GM20000 (cell line): ENCODE measurements at regions not wholly inside any gene's neighbourhood (a gene's known extent, or its start where the extent isn't known, plus 50 kb on each side); places are given as distances from the start of the nearest gene placed in this dataset.

Experiments
- DNase-seq: peaks from one replicate; pipeline ENCODE4 v3.0.0; 2012; ENCODE audit warnings: low spot score
- TF ChIP-seq, protein P1 (sequence below): IDR thresholded peaks from 2 replicates; pipeline ENCODE4 v1.5.1; 2012; ENCODE audit warnings: mild to moderate bottlenecking, control low read depth; ENCODE audit errors: extremely low read depth, missing control alignments

GRCh38 chr12:127414186-127414585, 852.8 kb upstream of the TMEM132C start:
- no peak for DNase-seq
- TF ChIP-seq, protein P1, sequence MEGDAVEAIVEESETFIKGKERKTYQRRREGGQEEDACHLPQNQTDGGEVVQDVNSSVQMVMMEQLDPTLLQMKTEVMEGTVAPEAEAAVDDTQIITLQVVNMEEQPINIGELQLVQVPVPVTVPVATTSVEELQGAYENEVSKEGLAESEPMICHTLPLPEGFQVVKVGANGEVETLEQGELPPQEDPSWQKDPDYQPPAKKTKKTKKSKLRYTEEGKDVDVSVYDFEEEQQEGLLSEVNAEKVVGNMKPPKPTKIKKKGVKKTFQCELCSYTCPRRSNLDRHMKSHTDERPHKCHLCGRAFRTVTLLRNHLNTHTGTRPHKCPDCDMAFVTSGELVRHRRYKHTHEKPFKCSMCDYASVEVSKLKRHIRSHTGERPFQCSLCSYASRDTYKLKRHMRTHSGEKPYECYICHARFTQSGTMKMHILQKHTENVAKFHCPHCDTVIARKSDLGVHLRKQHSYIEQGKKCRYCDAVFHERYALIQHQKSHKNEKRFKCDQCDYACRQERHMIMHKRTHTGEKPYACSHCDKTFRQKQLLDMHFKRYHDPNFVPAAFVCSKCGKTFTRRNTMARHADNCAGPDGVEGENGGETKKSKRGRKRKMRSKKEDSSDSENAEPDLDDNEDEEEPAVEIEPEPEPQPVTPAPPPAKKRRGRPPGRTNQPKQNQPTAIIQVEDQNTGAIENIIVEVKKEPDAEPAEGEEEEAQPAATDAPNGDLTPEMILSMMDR: no peak

DNA sequence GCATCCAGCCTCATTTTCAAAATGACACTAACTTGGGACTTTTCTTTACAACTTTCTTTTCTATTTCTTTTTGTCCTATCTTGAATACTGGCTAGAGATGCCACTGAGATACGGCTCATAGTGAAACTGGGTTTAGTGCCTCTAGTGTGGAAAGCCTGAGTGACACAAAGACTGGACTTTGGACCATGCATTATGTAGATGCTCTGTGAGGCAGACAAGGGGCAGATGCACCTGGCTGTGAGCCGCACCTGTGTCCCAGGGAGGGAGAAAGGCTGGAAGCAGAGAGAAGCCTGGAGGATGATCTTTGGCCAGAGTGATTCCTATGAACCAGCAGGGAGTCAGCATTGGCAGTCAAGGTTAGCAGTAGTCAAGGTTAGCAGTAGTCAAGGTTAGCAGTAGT, 852.3 kb upstream of the TMEM132C start:
- TF ChIP-seq, protein P1: no peak
- DNase-seq: no peak

GRCh38 chr12:127416796-127417195, 850.2 kb upstream of the TMEM132C start:
- TF ChIP-seq, protein P1: no peak
- DNase-seq: no peak

GRCh38 chr12:127419111-127419510, 847.9 kb upstream of the TMEM132C start:
- DNase-seq: no peak
- TF ChIP-seq, protein P1: no peak

DNA sequence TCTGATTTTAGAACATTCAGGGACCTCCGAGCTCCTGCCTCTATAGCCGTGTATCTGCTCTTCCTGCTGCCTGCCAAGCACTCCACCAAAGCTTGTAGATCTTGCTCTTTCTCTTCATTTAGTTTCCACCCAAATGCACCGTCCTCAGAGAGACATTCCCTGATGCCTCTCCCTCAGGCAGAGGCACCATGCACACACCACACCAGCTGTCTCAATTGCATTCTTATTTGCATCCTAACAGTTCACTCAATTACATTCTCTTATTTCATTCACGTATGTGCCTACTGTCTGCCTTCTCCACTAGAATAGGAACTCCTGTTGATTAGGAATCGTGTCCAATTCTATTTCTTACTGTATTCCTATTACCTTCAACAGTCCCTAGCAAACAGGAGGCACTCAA, 845.4 kb upstream of the TMEM132C start:
- TF ChIP-seq, protein P1: no peak

GRCh38 chr12:127422935-127423566, 843.9 kb upstream of the TMEM132C start:
- DNase-seq: no peak
- TF ChIP-seq, protein P1: no peak

More for the DNA sequence above, 845.4 kb upstream of the TMEM132C start:
- no peak for DNase-seq

GRCh38 chr12:127425474-127425873, 841.5 kb upstream of the TMEM132C start:
- no peak for DNase-seq

More at GRCh38 chr12:127425474-127425873, 841.5 kb upstream of the TMEM132C start:
- TF ChIP-seq, protein P1: no peak
